ENCODE measurements at regions not wholly inside any gene's neighbourhood (a gene's known extent, or its start where the extent isn't known, plus 50 kb on each side); places are given as distances from the start of the nearest gene placed in this dataset.

- TF ChIP-seq CTCF (conservative IDR thresholded peaks at IDR 0.05; ENCODE audit: low read length) (no peak), EZH2phosphoT487 (IDR thresholded peaks at IDR 0.05; ENCODE audit: borderline replicate concordance) (no peak)
Measured at GRCh38 chr9:38269775-38270174, 122.7 kb upstream of the ALDH1B1 start.

All from Loucy (cell line).